NCI-H1694 treated with DMSO at 0.1 percent for 48 hours (cell line): ENCODE measurements at regions not wholly inside any gene's neighbourhood (a gene's known extent, or its start where the extent isn't known, plus 50 kb on each side); places are given as distances from the start of the nearest gene placed in this dataset.
"Not testable (repeated sequence)": the region's sequence is repeated elsewhere in the genome, so short reads cannot be mapped to it uniquely, and the experiment has no call there.

Source experiments
- DNase-seq: peaks from one replicate; lab custom pipeline; 2025; lab: John Stamatoyannopoulos, UW

- DNase-seq = no peak
Measured at GRCh38 chr22:23437779-23438178, 142.3 kb downstream of the IGLL1 start.

- DNase-seq = not testable (repeated sequence)
Measured at GRCh38 chr22:23437107-23437395, 143.0 kb downstream of the IGLL1 start.

GRCh38 chr22:23436354-23437106 lies 143.6 kb downstream of the IGLL1 start:
- not testable (repeated sequence) for DNase-seq

GRCh38 chr22:23435186-23435585 lies 144.9 kb downstream of the IGLL1 start:
- not testable (repeated sequence) for DNase-seq

- not testable (repeated sequence) for DNase-seq
Measured at GRCh38 chr22:23434198-23434830, 145.8 kb downstream of the IGLL1 start.

GRCh38 chr22:23433127-23434005 lies 146.7 kb downstream of the IGLL1 start:
- DNase-seq = peak; percentile 36

- not testable (repeated sequence) for DNase-seq
Measured at GRCh38 chr22:23432719-23433118, 147.4 kb downstream of the IGLL1 start.

DNA sequence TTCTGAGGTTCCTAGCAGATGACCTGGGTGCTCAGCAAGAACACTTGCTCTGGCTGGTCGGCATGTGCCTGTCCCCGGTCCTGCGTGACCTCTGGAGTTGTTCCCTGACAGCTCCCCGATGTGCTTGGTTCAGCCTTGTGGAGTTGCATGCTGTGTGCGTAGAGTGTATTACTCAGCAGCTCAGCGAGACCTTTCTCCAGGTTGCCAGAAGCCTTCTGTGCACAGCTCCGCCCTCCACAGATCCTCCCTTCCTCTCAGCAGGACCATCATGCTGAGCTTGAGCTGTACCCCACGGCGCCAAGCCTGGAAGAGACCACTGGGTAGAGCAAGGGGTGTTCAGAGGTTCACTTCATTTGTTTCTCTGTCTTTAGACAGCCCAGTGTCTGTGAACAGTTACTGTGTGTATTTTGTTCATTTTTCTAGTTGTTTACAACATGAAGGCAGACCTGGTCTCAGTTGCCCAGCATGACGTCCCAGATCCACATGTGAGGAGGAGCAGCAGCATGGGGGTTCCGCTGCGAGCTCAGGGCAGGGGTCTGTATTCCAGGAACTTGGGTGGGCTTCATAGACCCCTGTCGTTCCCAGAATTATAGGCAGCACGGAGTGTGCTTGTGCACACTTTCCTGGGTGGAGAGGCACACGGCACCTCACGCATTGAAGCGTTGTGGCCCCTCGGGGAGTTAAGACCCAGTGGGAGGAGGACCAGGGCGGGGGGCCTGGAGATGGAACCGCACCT lies 148.6 kb downstream of the IGLL1 start:
- DNase-seq = no peak

GRCh38 chr22:23424551-23425068 lies 155.5 kb downstream of the IGLL1 start:
- DNase-seq = not testable (repeated sequence)

DNA sequence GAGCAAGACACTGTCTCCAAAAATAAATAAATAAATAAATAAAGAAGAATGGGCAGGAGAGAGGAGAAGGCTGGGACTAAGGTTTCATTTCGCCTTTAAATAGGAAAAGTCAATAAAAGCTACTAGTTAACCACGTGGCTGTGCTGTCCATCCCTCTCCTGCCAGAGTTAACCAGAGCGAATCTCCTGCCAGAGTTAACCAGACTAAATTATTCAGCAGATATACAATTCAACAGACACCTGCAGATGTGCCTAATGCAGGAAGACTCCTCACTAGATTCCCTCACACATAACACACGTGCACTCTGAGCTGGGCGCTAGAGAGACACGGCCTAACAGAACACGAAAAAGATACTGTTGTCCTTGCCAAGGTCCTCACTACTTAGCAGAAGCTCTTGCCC lies 156.1 kb downstream of the IGLL1 start:
- DNase-seq = no peak

DNA sequence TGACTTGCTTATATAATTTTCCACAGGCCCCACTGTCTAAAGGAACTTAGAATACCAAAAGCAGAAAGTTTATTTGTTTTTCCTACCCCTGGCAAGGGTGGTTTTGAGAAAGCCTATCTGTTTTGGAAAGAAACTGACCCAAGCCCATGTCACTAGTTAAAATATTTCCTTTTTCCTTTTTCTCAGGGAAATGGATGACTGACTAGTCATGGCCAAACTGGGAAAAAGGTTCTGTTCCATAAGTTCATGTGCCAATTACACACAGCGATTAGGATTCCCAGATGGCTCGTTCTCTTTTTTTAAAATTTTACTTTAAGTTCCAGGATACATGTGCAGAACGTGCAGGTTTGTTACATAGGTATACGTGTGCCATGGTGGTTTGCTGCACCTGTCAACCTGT lies 157.8 kb downstream of the IGLL1 start:
- DNase-seq = not testable (repeated sequence)

DNA sequence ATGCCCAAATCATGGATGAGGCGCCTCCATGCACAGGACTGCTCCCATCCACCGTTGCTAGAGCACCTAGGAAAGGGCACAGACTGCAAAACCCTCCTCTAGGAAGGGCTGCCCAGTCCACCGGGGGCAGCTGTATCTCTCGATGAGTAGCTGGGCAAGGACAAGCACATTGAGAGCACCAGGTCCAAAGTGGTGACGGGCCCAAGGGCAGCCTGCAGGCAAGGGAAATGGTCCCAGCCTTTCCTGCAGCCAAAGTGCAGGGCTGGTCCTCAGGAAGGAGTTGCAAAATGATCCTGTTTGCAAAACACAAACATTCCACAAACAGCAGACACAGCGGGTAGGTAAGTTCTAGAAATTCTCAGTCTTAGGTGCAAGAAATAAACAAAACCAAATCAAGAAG lies 158.8 kb downstream of the IGLL1 start:
- not testable (repeated sequence) for DNase-seq

DNA sequence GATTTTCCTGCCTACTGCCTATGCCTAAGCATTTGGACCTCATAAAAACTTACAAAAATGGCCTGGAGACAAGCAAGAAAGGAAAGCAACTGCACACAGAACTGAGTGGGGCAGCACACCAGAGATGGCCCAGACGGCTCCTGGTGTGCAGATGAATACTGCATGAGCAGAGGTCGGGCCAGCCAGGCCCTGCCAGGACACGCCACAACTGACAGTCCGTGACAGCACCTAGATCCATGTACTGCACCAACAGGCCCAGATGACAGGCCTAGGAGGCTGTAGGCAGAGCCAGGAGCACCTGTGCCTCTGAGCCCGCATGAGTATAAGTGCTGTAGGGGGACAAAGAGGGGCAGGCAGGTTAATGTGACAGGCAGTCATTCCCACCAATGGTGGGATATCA lies 160.2 kb downstream of the IGLL1 start:
- DNase-seq = no peak

GRCh38 chr22:23419171-23419570 lies 160.9 kb downstream of the IGLL1 start:
- no peak for DNase-seq

DNA sequence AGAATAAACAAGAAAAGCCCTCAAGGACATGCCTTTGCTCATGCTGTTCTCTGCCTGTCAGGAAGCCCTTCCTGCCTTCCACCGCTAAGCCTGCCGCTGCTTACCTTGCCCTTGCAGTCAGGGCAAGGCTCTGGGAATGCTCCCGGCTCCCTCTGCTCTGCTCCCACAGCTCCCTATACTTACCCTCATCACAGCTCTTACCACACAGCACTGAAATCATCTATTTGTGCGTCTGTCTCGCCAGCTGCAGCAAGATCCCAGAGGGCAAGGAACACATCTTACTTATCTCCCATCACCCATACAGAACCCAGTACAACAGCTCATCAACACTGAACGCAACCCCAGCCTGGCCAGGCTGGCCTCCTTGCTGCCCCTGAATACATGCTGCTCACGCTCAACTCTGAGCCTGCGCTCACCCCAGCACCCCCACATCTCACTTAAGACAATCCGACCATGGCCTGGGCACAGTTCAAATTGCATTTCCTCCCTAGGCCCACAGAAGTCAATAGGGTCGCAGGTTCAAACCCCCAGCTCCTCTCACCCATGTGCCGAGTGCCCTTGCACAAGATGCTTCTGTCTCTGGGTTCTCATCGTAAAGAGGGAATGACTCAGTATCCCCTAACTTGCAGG lies 161.8 kb downstream of the IGLL1 start:
- no peak for DNase-seq

DNA sequence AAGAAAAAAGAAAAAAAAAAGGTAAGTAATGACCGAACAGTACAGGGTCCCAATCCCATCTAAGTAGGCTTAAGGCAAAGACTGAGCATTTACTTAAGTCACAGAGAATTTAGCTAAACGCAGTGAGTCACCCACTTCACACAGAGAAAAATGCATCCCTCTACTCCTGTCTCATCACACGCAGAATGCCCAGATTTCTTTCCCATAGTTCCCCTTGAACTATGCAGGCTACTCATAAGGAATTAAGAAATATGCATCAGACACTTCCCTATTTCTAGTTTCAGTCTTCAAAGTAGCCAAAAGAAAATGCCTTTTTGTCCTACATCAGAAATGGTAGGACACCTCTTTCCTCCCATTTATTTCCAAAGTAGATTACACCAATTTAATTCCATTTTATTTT lies 162.8 kb downstream of the IGLL1 start:
- DNase-seq = not testable (repeated sequence)

GRCh38 chr22:23416169-23416690 lies 163.9 kb downstream of the IGLL1 start:
- DNase-seq = not testable (repeated sequence)

DNA sequence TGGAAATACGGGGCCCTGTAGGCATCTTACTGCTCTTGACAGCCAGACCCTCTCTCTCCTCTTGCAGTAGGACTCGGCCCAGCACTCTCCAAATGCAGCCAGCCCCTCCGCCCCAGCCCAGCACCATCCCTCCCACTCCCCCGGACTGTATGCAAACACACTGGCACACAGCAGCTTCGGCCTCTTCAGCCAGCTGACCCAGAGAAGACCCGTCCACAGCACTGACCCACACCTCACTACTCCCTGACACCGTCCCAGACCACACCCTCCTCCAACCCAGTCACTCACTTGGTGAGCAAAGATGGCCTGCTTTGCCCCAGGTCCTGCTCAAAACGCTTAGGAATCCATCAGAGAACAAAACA lies 164.6 kb downstream of the IGLL1 start:
- no peak for DNase-seq

- no peak for DNase-seq
Measured at GRCh38 chr22:23414727-23415489, 165.2 kb downstream of the IGLL1 start.

DNA sequence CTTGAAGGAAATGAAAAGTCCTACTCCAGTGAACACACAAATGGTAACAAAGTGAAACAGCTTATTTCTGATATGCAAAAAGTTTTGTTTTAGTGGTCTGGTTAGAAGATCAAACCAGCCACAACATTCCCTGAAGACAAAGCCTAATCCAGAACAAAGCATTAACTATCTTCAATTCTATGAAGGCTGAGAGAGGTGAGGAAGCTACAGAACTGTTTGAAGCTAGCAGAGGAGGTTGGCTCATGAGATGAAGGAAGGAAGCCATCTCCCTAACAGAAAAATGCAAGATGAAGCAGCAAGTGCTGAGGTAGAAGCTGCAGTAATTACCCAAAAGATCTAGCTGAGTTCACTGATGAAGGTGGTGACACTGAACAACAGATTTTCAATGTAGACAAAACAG lies 168.4 kb downstream of the IGLL1 start:
- DNase-seq = no peak
